CD4-positive, alpha-beta T cell (primary cell): ENCODE measurements at regions not wholly inside any gene's neighbourhood (a gene's known extent, or its start where the extent isn't known, plus 50 kb on each side); places are given as distances from the start of the nearest gene placed in this dataset.

Experiments
- ATAC-seq: fragments of 200-7000 bp; cut with Tn5 transposase; one replicate; pipeline ENCODE4 v1.10.0; 2022; ENCODE audit warnings: mild to moderate bottlenecking; ENCODE audit not compliant: poor library complexity
- CTCF ChIA-PET: fragments of 350-600 bp; sonication (Branson Sonifier 250); formaldehyde crosslinking; loops from one replicate; lab custom pipeline; 2021; ENCODE audit warnings: antibody characterized with exemption, inconsistent platforms; lab: Charles Lee
- POLR2A ChIA-PET: fragments of 350-600 bp; sonication (Branson Sonifier 250); formaldehyde crosslinking; loops from one replicate; lab custom pipeline; 2021; ENCODE audit warnings: antibody characterized with exemption, inconsistent platforms; lab: Charles Lee
- DNase-seq, 14 experiments: peaks; one replicate each; pipeline ENCODE4 v3.0.0-alpha.2; 2013 to 2020; ENCODE audit warnings: mixed read lengths in 2 of 14
- H3K27ac ChIP-seq, 2 donors: one replicate each; pipeline versions ENCODE4 v1.5.1 to v1.7.0; 2013; ENCODE audit warnings: low read length in 2 of 2, low read depth in 1 of 2, mild to moderate bottlenecking in 1 of 2
- H3K27me3 ChIP-seq, 2 experiments: 1 replicate in 1 of 2; 2 replicates in 1 of 2; pipeline versions ENCODE4 v1.6.1 to v1.7.0; 2013; ENCODE audit warnings: low read length in 2 of 2, control low read depth in 1 of 2, mild to moderate bottlenecking in 1 of 2, moderate library complexity in 1 of 2; ENCODE audit not compliant: insufficient read depth in 2 of 2, control insufficient read depth in 1 of 2
- H3K36me3 ChIP-seq: one replicate; pipeline ENCODE4 v1.6.1; 2013; ENCODE audit warnings: low read length, control low read depth; ENCODE audit not compliant: insufficient read depth
- H3K4me1 ChIP-seq: one replicate; pipeline ENCODE4 v1.6.1; 2013; ENCODE audit warnings: low read length, control low read depth; ENCODE audit not compliant: insufficient read depth
- H3K4me3 ChIP-seq: one replicate; pipeline ENCODE4 v1.5.1; 2013; ENCODE audit warnings: mild to moderate bottlenecking, low read length, moderate library complexity
- H3K9me3 ChIP-seq, 2 experiments: 1 replicate in 1 of 2; 2 replicates in 1 of 2; pipeline versions ENCODE4 v1.6.1 to v1.7.0; 2013; ENCODE audit warnings: low read length in 2 of 2, mild to moderate bottlenecking in 2 of 2, control low read depth in 1 of 2, moderate library complexity in 1 of 2; ENCODE audit not compliant: control insufficient read depth in 1 of 2, insufficient read depth in 1 of 2
- H3K27ac Mint-ChIP-seq: one replicate; pipeline ENCODE4 v1.8.0; 2020; ENCODE audit warnings: mixed read lengths
- H3K27me3 Mint-ChIP-seq: one replicate; pipeline ENCODE4 v1.8.0; 2021; ENCODE audit warnings: mixed read lengths
- H3K36me3 Mint-ChIP-seq: one replicate; pipeline ENCODE4 v1.8.0; 2021; ENCODE audit warnings: low read depth, mixed read lengths
- H3K4me1 Mint-ChIP-seq: one replicate; pipeline ENCODE4 v1.8.0; 2021; ENCODE audit warnings: low read depth, mixed read lengths
- H3K4me3 Mint-ChIP-seq: one replicate; pipeline ENCODE4 v1.8.0; 2020; ENCODE audit warnings: mild to moderate bottlenecking, mixed read lengths
- H3K9me3 Mint-ChIP-seq: one replicate; pipeline ENCODE4 v1.8.0; 2020; ENCODE audit warnings: mixed read lengths
- CTCF ChIP-seq: fragments of 200-600 bp; IDR thresholded peaks from one replicate; pipeline ENCODE4 v1.8.0; 2022; ENCODE audit warnings: antibody characterized with exemption, mild to moderate bottlenecking
- intact Hi-C, 2 experiments: fragments of 100-400 bp; cut with DNase I in 1 of 2; cut with micrococcal nuclease in 1 of 2; formaldehyde crosslinking; loops; one replicate each; pipeline versions ENCODE4 v1.15.1 to v1.9.0; 2023 to 2025; cut with DNase I, micrococcal nuclease

- H3K36me3 ChIP-seq, result no peaks in the 10 kb centered on the region
- no peaks in the 10 kb centered on the region for H3K9me3 ChIP-seq
- intact Hi-C loops, result no loop called here
- Mint-ChIP-seq H3K9me3 (peaks cover 6% of the 10 kb centered on the region), H3K4me1 (no peaks in the 10 kb centered on the region), H3K27ac (no peak overlapping the region), H3K36me3 (no peaks in the 10 kb centered on the region), H3K27me3 (peaks cover 38% of the 10 kb centered on the region), H3K4me3 (no peak overlapping the region)
- TF ChIP-seq CTCF, result no peak
- POLR2A ChIA-PET, result no interaction called here
- DNase-seq (no peak), ATAC-seq (no peak)
- no peak overlapping the region for H3K27ac ChIP-seq
- H3K27me3 ChIP-seq, result peaks cover 0 to 2% of the 10 kb centered on the region in 2 experiments
- no peak overlapping the region for H3K4me3 ChIP-seq
- H3K4me1 ChIP-seq, result no peaks in the 10 kb centered on the region
- CTCF ChIA-PET, result no interaction called here
These were observed 300.5 kb downstream of the MIAT start for GRCh38 chr22:26957897-26958296.

GRCh38 chr22:26958378-26958777 is 301.0 kb downstream of the MIAT start:
- TF ChIP-seq CTCF, result no peak
- intact Hi-C loops, result no loop called here
- Mint-ChIP-seq H3K4me3 (no peak overlapping the region), H3K27me3 (peaks cover 33% of the 10 kb centered on the region), H3K27ac (no peak overlapping the region), H3K9me3 (peaks cover 6% of the 10 kb centered on the region), H3K4me1 (no peaks in the 10 kb centered on the region), H3K36me3 (no peaks in the 10 kb centered on the region)
- ChIA-PET CTCF (no interaction called here), POLR2A (no interaction called here)
- DNase-seq (no peak), ATAC-seq (no peak)
- no peaks in the 10 kb centered on the region for H3K9me3 ChIP-seq
- H3K4me1 ChIP-seq, result no peaks in the 10 kb centered on the region
- no peaks in the 10 kb centered on the region for H3K36me3 ChIP-seq
- no peaks in the 10 kb centered on the region for H3K27me3 ChIP-seq
- H3K27ac ChIP-seq, result no peak overlapping the region
- no peak overlapping the region for H3K4me3 ChIP-seq

GRCh38 chr22:26964642-26965041 is 307.3 kb downstream of the MIAT start:
- CTCF ChIA-PET, result interaction anchor here (0.7 kb wide), 1 partner anchor 1093 kb away, joined by 3 read pairs; no protein-coding TSS in a partner anchor
- Histone ChIP-seq H3K27ac (no peak overlapping the region), H3K4me1 (no peaks in the 10 kb centered on the region), H3K9me3 (peaks cover 0 to 5% of the 10 kb centered on the region in 2 experiments), H3K27me3 (no peaks in the 10 kb centered on the region), H3K36me3 (no peaks in the 10 kb centered on the region), H3K4me3 (no peak overlapping the region)
- no peak for TF ChIP-seq CTCF
- Mint-ChIP-seq H3K27me3 (peaks cover 7% of the 10 kb centered on the region), H3K4me3 (no peak overlapping the region), H3K36me3 (no peaks in the 10 kb centered on the region), H3K4me1 (no peaks in the 10 kb centered on the region), H3K27ac (no peak overlapping the region), H3K9me3 (peaks cover 15% of the 10 kb centered on the region)
- no peak for DNase-seq
- intact Hi-C loops, result no loop called here
- POLR2A ChIA-PET, result no interaction called here
- no peak for ATAC-seq
